ES-I3 (cell line): ENCODE measurements at regions not wholly inside any gene's neighbourhood (a gene's known extent, or its start where the extent isn't known, plus 50 kb on each side); places are given as distances from the start of the nearest gene placed in this dataset.
A peak's percentile ranks its signal among the peaks of the same experiment; 100 is the strongest.

Experiments used
- H3K36me3 ChIP-seq: 2 replicates; pipeline ENCODE4 v1.6.1; 2013; ENCODE audit warnings: mild to moderate bottlenecking, low read length, control low read depth, moderate library complexity; ENCODE audit not compliant: insufficient read depth
- H3K4me1 ChIP-seq: 2 replicates; pipeline ENCODE4 v1.6.1; 2013; ENCODE audit warnings: mild to moderate bottlenecking, control low read depth, low read length; ENCODE audit not compliant: insufficient read depth
- H3K9ac ChIP-seq: 2 replicates; pipeline ENCODE4 v1.6.1; 2013; ENCODE audit warnings: low read depth, mild to moderate bottlenecking, low read length, moderate library complexity
- H3K9me3 ChIP-seq: 2 replicates; pipeline ENCODE4 v1.6.1; 2013; ENCODE audit warnings: mild to moderate bottlenecking, low read length, moderate library complexity; ENCODE audit not compliant: control insufficient read depth, insufficient read depth

DNA sequence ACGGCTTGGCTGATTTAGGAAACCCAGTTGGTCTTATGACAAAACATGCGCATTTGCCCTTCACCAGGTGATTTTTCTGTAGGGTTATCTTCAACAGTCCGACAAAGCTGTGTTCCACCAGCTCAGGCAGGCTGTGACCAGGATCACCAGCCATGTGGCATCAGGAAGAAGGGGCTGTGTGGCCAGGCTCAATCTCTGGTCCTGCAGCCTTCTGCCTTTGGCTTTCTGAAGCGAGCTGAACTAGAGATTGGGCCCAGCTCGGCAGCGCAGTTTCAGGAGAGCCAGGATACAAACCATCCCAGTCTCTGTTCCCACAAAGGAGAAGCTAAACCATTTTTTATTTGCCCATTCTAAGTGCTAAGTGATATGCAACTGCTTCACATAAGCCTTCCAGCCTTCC is 282.3 kb downstream of the SOX11 start:
- no peak overlapping the region for H3K9ac ChIP-seq

GRCh38 chr2:5975401-5975800 is 283.2 kb downstream of the SOX11 start:
- Histone ChIP-seq H3K4me1 (no peaks in the 10 kb centered on the region), H3K9me3 (no peaks in the 10 kb centered on the region), H3K9ac (no peak overlapping the region), H3K36me3 (no peaks in the 10 kb centered on the region)

More for the DNA sequence above, 282.3 kb downstream of the SOX11 start:
- no peaks in the 10 kb centered on the region for H3K4me1 ChIP-seq
- no peaks in the 10 kb centered on the region for H3K36me3 ChIP-seq
- no peaks in the 10 kb centered on the region for H3K9me3 ChIP-seq

GRCh38 chr2:5976531-5977065 is 284.4 kb downstream of the SOX11 start:
- Histone ChIP-seq H3K9ac (no peak overlapping the region), H3K4me1 (no peaks in the 10 kb centered on the region), H3K9me3 (no peaks in the 10 kb centered on the region), H3K36me3 (no peaks in the 10 kb centered on the region; the same call in 1 of the 2 replicates)

GRCh38 chr2:5977477-5977876 is 285.3 kb downstream of the SOX11 start:
- Histone ChIP-seq H3K9ac (no peak overlapping the region), H3K4me1 (peaks cover 6% of the 10 kb centered on the region), H3K9me3 (no peaks in the 10 kb centered on the region), H3K36me3 (no peaks in the 10 kb centered on the region; the same call in 1 of the 2 replicates)

- H3K36me3 ChIP-seq, result no peaks in the 10 kb centered on the region; the same call in 1 of the 2 replicates
- no peak overlapping the region for H3K9ac ChIP-seq
- no peaks in the 10 kb centered on the region for H3K9me3 ChIP-seq
- peaks cover 6% of the 10 kb centered on the region for H3K4me1 ChIP-seq
These were observed 286.1 kb downstream of the SOX11 start for GRCh38 chr2:5978131-5978751.

DNA sequence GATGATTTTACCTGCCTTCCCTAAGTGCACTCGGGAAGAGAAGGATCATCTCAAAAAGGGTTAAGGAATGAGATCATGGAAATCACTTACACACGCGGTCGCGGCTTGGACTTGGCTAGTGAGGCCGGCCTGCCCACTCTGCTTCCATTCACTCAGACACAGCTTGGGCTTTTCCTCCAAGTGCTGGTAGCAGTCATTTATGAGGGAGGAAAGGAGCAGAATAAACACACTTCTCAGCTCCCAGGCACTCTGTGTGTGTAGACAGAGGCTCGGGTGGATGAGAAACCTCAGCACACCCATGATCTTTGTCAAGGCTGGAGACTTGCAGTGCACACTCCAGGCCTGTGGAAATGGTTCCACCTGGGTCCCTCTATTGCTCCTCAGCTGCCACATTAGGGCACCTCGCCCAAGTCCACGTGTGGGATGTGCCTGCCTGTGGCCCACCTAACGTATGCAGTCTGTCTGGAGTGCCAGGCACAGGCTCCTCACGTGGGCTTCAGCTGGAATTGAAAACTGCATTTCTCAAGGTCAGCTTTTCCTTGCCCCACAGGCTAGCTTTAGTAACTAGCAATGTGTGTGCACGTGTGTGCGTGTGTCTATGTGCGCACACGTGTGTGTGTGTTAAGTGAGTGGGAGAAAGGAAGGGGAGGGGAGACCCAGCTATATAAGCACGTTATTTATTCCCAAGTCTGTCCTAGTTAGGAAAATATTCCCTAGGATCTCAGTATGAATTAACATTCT is 288.4 kb downstream of the SOX11 start:
- Histone ChIP-seq H3K4me1 (peaks cover 6% of the 10 kb centered on the region), H3K36me3 (no peaks in the 10 kb centered on the region; the same call in 1 of the 2 replicates), H3K9me3 (no peaks in the 10 kb centered on the region), H3K9ac (no peak overlapping the region; the same call in 1 of the 2 replicates)

DNA sequence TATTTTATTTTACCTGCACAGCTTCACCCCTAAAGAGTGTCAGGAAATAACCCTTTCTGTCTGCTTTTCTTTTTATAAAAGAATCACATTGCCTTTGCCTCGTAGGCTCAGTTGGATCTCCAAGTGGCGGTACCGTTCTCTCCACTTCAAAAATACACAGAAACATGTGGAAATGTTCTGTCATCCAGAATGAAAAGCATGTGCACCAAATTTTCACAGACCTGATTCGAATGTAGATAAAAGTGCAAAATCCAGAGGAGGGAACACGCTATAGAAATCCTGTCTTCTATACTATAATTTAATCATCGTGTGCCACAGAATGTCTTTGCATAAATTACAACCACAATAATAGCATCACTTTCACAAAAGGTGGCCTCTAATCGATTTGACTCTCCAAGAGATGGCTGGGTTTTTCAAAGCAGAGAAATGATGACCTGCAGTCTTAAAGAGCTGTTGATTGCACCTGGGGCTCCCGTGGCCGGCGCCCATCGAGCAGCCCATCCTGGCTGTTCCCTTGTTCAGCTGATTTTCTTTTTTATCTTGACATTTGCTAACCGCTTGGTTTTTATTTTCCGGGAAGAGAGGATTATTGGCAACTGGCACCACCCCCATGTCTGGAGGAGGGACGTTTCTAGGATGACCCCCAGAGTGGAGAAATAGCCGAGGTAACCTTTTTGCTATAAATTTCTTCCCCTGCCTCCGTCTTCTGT is 290.2 kb downstream of the SOX11 start:
- H3K9ac ChIP-seq, result peak overlapping the region; percentile 36; the same call in 1 of the 2 replicates
- no peaks in the 10 kb centered on the region for H3K9me3 ChIP-seq
- no peaks in the 10 kb centered on the region; the same call in 1 of the 2 replicates for H3K36me3 ChIP-seq
- H3K4me1 ChIP-seq, result peaks cover 6% of the 10 kb centered on the region

DNA sequence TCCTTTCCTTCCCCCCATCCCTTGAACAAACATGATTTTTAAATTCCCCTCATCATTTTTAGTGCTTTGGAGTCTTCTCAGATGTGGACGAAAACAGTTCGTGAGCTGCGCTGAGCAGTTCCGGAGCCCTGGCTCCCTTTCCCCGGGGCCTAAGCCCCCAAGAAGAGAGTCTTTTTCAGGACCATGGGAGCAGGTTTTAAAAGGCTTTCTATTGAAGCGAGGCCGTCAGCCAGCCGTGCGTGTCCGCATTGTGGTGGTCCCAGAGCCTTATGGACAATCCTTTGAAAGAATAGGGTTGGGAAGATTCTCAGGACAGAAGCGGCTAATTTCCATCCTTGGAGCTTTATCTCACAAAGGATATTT is 290.7 kb downstream of the SOX11 start:
- Histone ChIP-seq H3K9me3 (no peaks in the 10 kb centered on the region), H3K9ac (no peak overlapping the region), H3K4me1 (peaks cover 6% of the 10 kb centered on the region), H3K36me3 (no peaks in the 10 kb centered on the region; the same call in 1 of the 2 replicates)

GRCh38 chr2:5983511-5984272 is 291.5 kb downstream of the SOX11 start:
- Histone ChIP-seq H3K9me3 (no peaks in the 10 kb centered on the region), H3K36me3 (no peaks in the 10 kb centered on the region; the same call in 1 of the 2 replicates), H3K4me1 (peaks cover 6% of the 10 kb centered on the region), H3K9ac (no peak overlapping the region)

DNA sequence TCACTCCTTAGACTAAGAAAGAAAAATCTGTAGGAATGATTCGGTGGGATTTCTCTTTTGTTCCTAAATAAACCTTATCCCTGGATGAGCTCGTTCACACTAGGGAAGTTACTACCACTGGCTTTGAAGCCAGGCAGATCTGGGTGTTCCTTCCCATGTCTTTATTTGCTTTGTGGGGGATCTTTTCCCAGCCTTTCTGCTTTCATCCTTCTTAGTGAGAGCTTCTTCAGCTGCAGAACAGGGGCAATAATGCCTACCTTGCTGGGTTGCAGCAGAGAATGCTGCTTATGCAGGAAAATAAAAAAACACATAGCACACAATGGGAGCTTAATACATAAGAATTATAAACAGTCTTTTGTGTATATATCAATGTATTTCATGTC is 292.1 kb downstream of the SOX11 start:
- no peak overlapping the region for H3K9ac ChIP-seq

GRCh38 chr2:5984946-5985345 is 292.8 kb downstream of the SOX11 start:
- Histone ChIP-seq H3K9me3 (no peaks in the 10 kb centered on the region), H3K9ac (no peak overlapping the region), H3K4me1 (peaks cover 8% of the 10 kb centered on the region)

More for the DNA sequence above, 292.1 kb downstream of the SOX11 start:
- Histone ChIP-seq H3K4me1 (peaks cover 6% of the 10 kb centered on the region), H3K9me3 (no peaks in the 10 kb centered on the region), H3K36me3 (no peaks in the 10 kb centered on the region; the same call in 1 of the 2 replicates)

GRCh38 chr2:5985536-5986385 is 293.6 kb downstream of the SOX11 start:
- Histone ChIP-seq H3K9ac (no peak overlapping the region), H3K4me1 (peaks cover 10% of the 10 kb centered on the region), H3K36me3 (no peaks in the 10 kb centered on the region; the same call in 1 of the 2 replicates), H3K9me3 (no peaks in the 10 kb centered on the region)

More at GRCh38 chr2:5984946-5985345, 292.8 kb downstream of the SOX11 start:
- no peaks in the 10 kb centered on the region; the same call in 1 of the 2 replicates for H3K36me3 ChIP-seq
